ENCODE measurements at regions not wholly inside any gene's neighbourhood (a gene's known extent, or its start where the extent isn't known, plus 50 kb on each side); places are given as distances from the start of the nearest gene placed in this dataset.

DNA sequence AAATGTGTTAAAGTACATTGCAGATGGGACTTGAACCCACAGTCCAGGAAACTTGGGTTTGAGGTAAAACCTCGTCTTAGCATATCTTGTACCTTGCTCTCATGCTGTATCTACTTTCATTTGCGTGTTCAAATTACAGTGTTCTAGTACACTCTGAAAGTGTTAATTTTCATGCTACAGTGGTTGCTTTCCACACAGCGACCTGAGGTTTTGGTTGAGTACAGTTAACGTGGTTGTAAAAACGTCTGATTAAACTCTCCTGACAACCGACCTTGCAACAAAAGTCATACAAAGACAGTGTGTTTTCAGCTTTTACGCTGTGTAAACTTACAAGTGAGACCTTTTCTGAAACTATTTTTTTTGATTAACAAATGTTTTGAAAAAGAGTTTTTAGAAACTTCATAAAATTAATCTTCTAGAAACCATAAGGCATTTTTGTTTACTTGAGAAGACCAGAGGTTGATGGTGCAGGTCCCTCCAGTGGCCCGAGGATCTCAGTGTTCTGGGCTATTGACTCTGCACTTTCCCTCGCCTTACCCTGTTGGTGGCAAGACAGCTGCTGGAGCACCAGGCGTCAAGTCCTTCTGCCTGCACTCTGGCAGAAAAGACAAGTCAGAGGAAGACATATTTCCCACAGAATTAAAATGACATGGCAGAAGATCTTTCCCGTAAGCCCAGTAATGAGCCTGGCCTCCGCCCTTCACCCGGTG is 334.0 kb downstream of the THBS2 start:
- Mint-ChIP-seq H3K27ac (ENCODE audit: low read depth, unreplicated experiment) (no peak overlapping the region), H3K9me3 (ENCODE audit: unreplicated experiment) (no peaks in the 10 kb centered on the region), H3K27me3 (ENCODE audit: insufficient read depth, unreplicated experiment) (no peaks in the 10 kb centered on the region), H3K4me3 (ENCODE audit: unreplicated experiment) (no peak overlapping the region), H3K4me1 (ENCODE audit: insufficient read depth, unreplicated experiment) (no peaks in the 10 kb centered on the region), H3K36me3 (ENCODE audit: insufficient read depth, unreplicated experiment) (no peaks in the 10 kb centered on the region)
- no peak for DNase-seq (ENCODE audit: unreplicated experiment)
- CTCF ChIA-PET = no interaction called here
- BruUV-seq (replicated peaks) = no TSS peak
- intact Hi-C loops (cut with micrococcal nuclease) = no loop called here
- POLR2A ChIA-PET = interaction anchor here (0.9 to 1.6 kb wide), 2 partner anchors 16 to 416 kb away, joined by 3 read pairs; no protein-coding TSS in a partner anchor
- TF ChIP-seq, protein P1, sequence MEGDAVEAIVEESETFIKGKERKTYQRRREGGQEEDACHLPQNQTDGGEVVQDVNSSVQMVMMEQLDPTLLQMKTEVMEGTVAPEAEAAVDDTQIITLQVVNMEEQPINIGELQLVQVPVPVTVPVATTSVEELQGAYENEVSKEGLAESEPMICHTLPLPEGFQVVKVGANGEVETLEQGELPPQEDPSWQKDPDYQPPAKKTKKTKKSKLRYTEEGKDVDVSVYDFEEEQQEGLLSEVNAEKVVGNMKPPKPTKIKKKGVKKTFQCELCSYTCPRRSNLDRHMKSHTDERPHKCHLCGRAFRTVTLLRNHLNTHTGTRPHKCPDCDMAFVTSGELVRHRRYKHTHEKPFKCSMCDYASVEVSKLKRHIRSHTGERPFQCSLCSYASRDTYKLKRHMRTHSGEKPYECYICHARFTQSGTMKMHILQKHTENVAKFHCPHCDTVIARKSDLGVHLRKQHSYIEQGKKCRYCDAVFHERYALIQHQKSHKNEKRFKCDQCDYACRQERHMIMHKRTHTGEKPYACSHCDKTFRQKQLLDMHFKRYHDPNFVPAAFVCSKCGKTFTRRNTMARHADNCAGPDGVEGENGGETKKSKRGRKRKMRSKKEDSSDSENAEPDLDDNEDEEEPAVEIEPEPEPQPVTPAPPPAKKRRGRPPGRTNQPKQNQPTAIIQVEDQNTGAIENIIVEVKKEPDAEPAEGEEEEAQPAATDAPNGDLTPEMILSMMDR (IDR thresholded peaks at IDR 0.05; ENCODE audit: unreplicated experiment) = no peak

DNA sequence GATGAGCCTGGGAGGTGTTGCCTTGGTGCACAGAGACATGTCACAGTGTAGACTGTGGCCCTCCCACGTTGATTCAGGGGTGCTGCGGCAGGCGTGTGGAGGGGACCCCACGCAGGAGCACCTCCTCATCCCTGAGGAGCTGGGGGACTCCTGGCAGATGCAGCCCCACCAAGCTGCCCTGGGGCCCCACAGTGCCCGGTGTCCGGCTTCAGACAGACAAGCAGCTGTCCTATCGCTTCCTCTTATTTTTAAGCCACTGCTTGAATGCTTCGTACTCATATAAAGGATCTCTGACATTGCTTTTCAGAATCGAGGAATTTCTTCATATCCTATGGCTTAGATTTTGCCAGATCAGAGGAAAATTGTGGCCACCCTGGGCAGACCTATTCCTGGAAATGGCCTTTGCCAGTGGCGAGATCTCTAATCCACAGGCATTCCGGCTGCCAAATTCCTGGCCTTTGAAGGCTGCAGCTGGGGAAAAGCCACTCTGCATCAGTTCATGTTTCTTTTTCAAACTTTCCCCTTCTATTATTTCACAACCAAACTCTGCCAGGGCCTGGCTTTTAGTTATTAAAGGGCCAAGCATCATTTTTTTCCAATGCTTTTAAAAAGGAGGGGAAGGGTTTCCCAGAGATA is 337.0 kb downstream of the THBS2 start:
- no peaks in the 10 kb centered on the region for H3K36me3 Mint-ChIP-seq (ENCODE audit: insufficient read depth, unreplicated experiment)
- ChIA-PET POLR2A (interaction anchor here (0.7 kb wide), 1 partner anchor 562 kb away, joined by 3 read pairs; no protein-coding TSS in a partner anchor), CTCF (no interaction called here)
- H3K9me3 Mint-ChIP-seq (ENCODE audit: unreplicated experiment) = no peaks in the 10 kb centered on the region
- no peaks in the 10 kb centered on the region for H3K4me1 Mint-ChIP-seq (ENCODE audit: insufficient read depth, unreplicated experiment)
- no peak for DNase-seq (ENCODE audit: unreplicated experiment)
- no peak overlapping the region for H3K4me3 Mint-ChIP-seq (ENCODE audit: unreplicated experiment)
- H3K27ac Mint-ChIP-seq (ENCODE audit: low read depth, unreplicated experiment) = no peak overlapping the region
- TF ChIP-seq, protein P1 (IDR thresholded peaks at IDR 0.05; ENCODE audit: unreplicated experiment) = no peak
- no TSS peak for BruUV-seq (replicated peaks)
- intact Hi-C loops (cut with micrococcal nuclease) = no loop called here
- H3K27me3 Mint-ChIP-seq (ENCODE audit: insufficient read depth, unreplicated experiment) = peaks cover 17% of the 10 kb centered on the region

DNA sequence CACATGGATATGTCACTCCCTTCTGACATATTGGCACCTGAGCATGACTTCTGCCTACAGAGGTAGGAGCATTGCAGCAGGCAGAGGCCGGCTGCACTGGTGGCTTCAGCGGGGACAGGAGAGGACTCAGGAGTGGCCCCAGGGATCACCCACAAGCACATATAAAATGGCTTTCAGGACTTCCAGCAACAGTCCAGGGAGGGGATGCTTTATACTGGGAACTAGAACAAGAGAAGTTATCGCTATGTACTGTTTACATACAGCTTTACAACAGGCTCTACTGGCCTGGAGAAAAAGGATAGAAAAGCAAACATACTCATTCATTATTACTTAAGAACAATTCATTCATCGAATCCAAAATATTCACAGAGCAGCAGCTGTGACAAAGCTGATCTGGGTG is 337.8 kb downstream of the THBS2 start:
- TF ChIP-seq, protein P1 (IDR thresholded peaks at IDR 0.05; ENCODE audit: unreplicated experiment) = no peak
- CTCF ChIA-PET = no interaction called here
- H3K27ac Mint-ChIP-seq (ENCODE audit: low read depth, unreplicated experiment) = no peak overlapping the region
- H3K36me3 Mint-ChIP-seq (ENCODE audit: insufficient read depth, unreplicated experiment) = no peaks in the 10 kb centered on the region
- BruUV-seq (replicated peaks) = no TSS peak
- POLR2A ChIA-PET = interaction anchor here (0.7 kb wide), 1 partner anchor 561 kb away, joined by 3 read pairs; no protein-coding TSS in a partner anchor
- no peaks in the 10 kb centered on the region for H3K4me1 Mint-ChIP-seq (ENCODE audit: insufficient read depth, unreplicated experiment)
- no peaks in the 10 kb centered on the region for H3K9me3 Mint-ChIP-seq (ENCODE audit: unreplicated experiment)
- H3K4me3 Mint-ChIP-seq (ENCODE audit: unreplicated experiment) = no peak overlapping the region
- intact Hi-C loops (cut with micrococcal nuclease) = no loop called here
- H3K27me3 Mint-ChIP-seq (ENCODE audit: insufficient read depth, unreplicated experiment) = peaks cover 24% of the 10 kb centered on the region
- DNase-seq (ENCODE audit: unreplicated experiment) = no peak

DNA sequence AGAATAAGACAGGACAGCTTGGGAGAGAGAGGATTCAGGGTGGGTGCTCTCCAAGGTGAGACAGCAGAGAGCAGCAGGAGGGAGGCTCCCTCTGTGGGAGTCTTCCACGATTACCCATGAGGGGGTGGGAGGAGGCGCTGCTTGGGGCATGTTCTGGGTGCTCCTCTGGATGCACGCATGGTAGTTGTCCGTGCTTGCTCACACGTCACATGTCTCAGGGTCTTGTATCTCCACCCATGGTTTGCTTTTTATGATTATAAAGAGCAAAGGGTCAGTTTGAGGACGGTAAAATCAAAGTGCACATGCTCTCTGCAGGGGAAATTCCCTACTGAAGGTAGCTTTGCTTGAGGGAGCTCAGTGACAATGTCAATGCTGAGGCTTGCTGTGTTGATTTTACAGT is 338.4 kb downstream of the THBS2 start:
- ChIA-PET POLR2A (no interaction called here), CTCF (interaction anchor here (0.6 kb wide), 1 partner anchor 20 kb away, joined by 3 read pairs; no protein-coding TSS in a partner anchor)
- peaks cover 24% of the 10 kb centered on the region for H3K27me3 Mint-ChIP-seq (ENCODE audit: insufficient read depth, unreplicated experiment)
- H3K4me1 Mint-ChIP-seq (ENCODE audit: insufficient read depth, unreplicated experiment) = no peaks in the 10 kb centered on the region
- H3K4me3 Mint-ChIP-seq (ENCODE audit: unreplicated experiment) = no peak overlapping the region
- no peak overlapping the region for H3K27ac Mint-ChIP-seq (ENCODE audit: low read depth, unreplicated experiment)
- H3K9me3 Mint-ChIP-seq (ENCODE audit: unreplicated experiment) = no peaks in the 10 kb centered on the region
- intact Hi-C loops (cut with micrococcal nuclease) = no loop called here
- BruUV-seq (replicated peaks) = no TSS peak
- TF ChIP-seq, protein P1 (IDR thresholded peaks at IDR 0.05; ENCODE audit: unreplicated experiment) = no peak
- DNase-seq (ENCODE audit: unreplicated experiment) = no peak
- H3K36me3 Mint-ChIP-seq (ENCODE audit: insufficient read depth, unreplicated experiment) = no peaks in the 10 kb centered on the region

Data from MCF 10A (cell line).